Memory B cell (primary cell): ENCODE measurements at regions not wholly inside any gene's neighbourhood (a gene's known extent, or its start where the extent isn't known, plus 50 kb on each side); places are given as distances from the start of the nearest gene placed in this dataset.

Experiments used
- ATAC-seq: fragments of 150-1000 bp; cut with Tn5 transposase; 2 replicates; pipeline ENCODE4 v1.10.0; 2021; ENCODE audit warnings: low read depth, mild to moderate bottlenecking, moderate library complexity
- DNase-seq, 2 donors: peaks; one replicate each; pipeline ENCODE4 v3.0.0; 2022; ENCODE audit warnings: low spot score in 2 of 2
- H3K27ac Mint-ChIP-seq: one replicate; pipeline ENCODE4 v1.8.0; 2022; ENCODE audit warnings: mild to moderate bottlenecking, moderate library complexity, mixed read lengths
- H3K27me3 Mint-ChIP-seq: one replicate; pipeline ENCODE4 v1.8.0; 2022; ENCODE audit warnings: mixed read lengths
- H3K36me3 Mint-ChIP-seq: one replicate; pipeline ENCODE4 v1.8.0; 2022; ENCODE audit warnings: mild to moderate bottlenecking, mixed read lengths
- H3K4me1 Mint-ChIP-seq: one replicate; pipeline ENCODE4 v1.8.0; 2022; ENCODE audit warnings: mixed read lengths
- H3K4me3 Mint-ChIP-seq: one replicate; pipeline ENCODE4 v1.8.0; 2022; ENCODE audit warnings: mild to moderate bottlenecking, moderate library complexity, mixed read lengths
- H3K9me3 Mint-ChIP-seq: one replicate; pipeline ENCODE4 v1.8.0; 2022; ENCODE audit warnings: mixed read lengths

DNA sequence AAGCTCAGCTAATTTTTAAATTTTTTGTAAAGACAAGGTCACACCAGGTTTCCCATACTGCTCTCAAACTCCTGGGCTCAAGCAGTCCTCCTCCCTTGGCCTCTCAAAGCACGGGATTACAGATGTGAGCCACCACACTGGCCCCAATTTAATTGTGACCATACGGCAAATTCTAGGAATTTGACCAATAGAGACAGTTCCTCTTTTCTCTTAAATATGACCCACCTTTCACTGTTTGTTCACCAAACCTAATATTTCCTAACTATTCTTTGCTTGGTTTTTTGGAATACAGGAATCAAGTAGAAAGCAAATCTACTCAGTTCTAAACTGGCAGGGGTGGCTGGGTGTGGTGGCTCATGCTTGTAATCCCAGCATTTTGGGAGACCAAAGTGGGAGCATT, 264.0 kb downstream of the SHQ1 start:
- DNase-seq (no peak), ATAC-seq (no peak)
- H3K36me3 Mint-ChIP-seq, result peaks cover 1% of the 10 kb centered on the region
- no peaks in the 10 kb centered on the region for H3K9me3 Mint-ChIP-seq
- H3K27me3 Mint-ChIP-seq, result peaks cover 27% of the 10 kb centered on the region
- peaks cover 10% of the 10 kb centered on the region for H3K4me1 Mint-ChIP-seq
- no peak overlapping the region for H3K27ac Mint-ChIP-seq
- H3K4me3 Mint-ChIP-seq, result no peak overlapping the region

DNA sequence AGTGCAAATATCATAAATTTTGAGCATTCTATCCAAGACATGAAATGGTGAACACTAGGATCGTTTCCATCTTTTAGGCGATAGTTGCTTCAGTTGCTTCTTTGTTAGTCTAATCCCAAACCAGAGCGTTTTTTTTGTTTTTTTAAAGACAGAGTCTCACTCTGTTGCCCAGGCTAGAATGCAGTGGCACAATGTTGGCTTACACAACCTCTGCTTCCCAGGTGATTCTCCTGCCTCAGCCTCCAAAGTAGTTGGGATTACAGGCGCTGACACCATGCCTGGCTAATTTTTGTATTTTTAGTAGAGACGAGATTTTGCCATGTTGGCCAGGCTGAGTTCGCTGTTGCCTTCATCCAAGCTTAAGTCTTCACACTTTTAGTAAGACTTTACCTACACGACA, 265.3 kb downstream of the SHQ1 start:
- DNase-seq (no peak), ATAC-seq (no peak)
- H3K36me3 Mint-ChIP-seq, result no peaks in the 10 kb centered on the region
- H3K4me3 Mint-ChIP-seq, result no peak overlapping the region
- H3K4me1 Mint-ChIP-seq, result peaks cover 10% of the 10 kb centered on the region
- H3K27ac Mint-ChIP-seq, result no peak overlapping the region
- H3K27me3 Mint-ChIP-seq, result peaks cover 22% of the 10 kb centered on the region
- no peaks in the 10 kb centered on the region for H3K9me3 Mint-ChIP-seq

DNA sequence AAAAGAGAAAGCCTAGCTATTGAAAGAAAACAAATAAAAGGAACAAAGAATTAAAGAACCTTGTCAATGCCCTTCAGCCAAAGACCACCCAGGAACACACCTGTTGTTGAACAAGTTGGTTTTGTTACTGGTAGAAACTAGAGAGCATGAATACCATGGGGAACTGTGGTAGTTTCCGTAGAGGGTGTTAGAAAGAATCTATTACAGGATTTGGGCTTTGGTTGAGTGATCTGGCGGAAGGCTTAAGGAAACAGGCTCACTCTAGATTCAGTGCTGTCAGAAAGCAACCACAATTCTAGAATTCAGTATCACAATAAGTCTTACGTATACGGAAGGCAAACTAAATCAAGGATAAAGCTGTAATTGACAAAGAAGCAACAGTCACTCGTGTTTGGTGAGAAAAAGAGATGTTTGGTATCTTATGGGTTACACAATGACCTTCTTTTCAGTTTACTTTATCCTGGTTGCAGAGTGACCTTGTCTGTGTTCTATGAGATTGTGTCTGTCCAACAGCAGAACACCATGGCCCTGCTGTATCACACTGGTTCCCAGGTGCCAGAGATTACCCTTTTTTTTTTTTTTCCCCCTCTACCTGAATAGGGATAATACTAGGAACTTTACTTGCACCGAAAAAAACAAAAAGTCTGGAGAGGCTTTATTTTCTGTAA, 265.9 kb downstream of the SHQ1 start:
- H3K27ac Mint-ChIP-seq, result peak overlapping the region; percentile 18
- ATAC-seq, result peak; percentile 97
- H3K9me3 Mint-ChIP-seq, result no peaks in the 10 kb centered on the region

GRCh38 chr3:72580900-72581299, 267.3 kb downstream of the SHQ1 start:
- DNase-seq, result no peak
- H3K4me3 Mint-ChIP-seq, result no peak overlapping the region
- H3K27me3 Mint-ChIP-seq, result peaks cover 27% of the 10 kb centered on the region
- H3K9me3 Mint-ChIP-seq, result no peaks in the 10 kb centered on the region
- ATAC-seq, result no peak
- no peak overlapping the region for H3K27ac Mint-ChIP-seq
- peaks cover 10% of the 10 kb centered on the region for H3K4me1 Mint-ChIP-seq
- no peaks in the 10 kb centered on the region for H3K36me3 Mint-ChIP-seq

More for the DNA sequence above, 265.9 kb downstream of the SHQ1 start:
- H3K36me3 Mint-ChIP-seq, result no peaks in the 10 kb centered on the region
- peak in 1 of 2 donors; percentile 27 for DNase-seq
- H3K4me3 Mint-ChIP-seq, result peak overlapping the region; percentile 5
- peaks cover 25% of the 10 kb centered on the region for H3K27me3 Mint-ChIP-seq
- H3K4me1 Mint-ChIP-seq, result peaks cover 10% of the 10 kb centered on the region

DNA sequence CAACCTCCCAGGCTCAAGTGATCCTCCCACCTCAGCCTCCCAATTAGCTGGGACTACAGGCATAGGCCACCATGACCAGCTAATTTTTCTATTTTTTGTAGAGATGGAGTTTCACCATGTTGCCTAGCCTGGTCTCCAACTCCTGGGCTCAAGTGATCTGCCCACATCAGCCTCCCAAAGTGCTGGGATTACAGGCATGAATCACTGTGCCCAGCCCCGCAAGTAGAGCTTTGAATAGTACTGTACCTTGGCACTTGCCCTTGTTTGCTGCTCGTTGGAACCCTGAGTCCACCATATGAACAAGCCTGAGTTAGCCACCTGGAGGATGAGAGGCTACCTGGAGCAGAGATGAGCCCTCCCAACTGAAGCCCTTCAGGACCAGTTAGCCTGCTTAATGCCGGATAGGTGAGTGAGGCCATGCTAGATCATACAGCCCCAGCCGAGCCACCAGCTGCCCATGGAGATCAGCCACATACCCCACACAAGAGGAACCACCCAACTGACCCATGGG, 267.9 kb downstream of the SHQ1 start:
- no peak overlapping the region for H3K27ac Mint-ChIP-seq
- H3K4me3 Mint-ChIP-seq, result no peak overlapping the region
- ATAC-seq (no peak), DNase-seq (no peak)
- peaks cover 25% of the 10 kb centered on the region for H3K27me3 Mint-ChIP-seq
- peaks cover 10% of the 10 kb centered on the region for H3K4me1 Mint-ChIP-seq
- no peaks in the 10 kb centered on the region for H3K9me3 Mint-ChIP-seq
- H3K36me3 Mint-ChIP-seq, result no peaks in the 10 kb centered on the region

DNA sequence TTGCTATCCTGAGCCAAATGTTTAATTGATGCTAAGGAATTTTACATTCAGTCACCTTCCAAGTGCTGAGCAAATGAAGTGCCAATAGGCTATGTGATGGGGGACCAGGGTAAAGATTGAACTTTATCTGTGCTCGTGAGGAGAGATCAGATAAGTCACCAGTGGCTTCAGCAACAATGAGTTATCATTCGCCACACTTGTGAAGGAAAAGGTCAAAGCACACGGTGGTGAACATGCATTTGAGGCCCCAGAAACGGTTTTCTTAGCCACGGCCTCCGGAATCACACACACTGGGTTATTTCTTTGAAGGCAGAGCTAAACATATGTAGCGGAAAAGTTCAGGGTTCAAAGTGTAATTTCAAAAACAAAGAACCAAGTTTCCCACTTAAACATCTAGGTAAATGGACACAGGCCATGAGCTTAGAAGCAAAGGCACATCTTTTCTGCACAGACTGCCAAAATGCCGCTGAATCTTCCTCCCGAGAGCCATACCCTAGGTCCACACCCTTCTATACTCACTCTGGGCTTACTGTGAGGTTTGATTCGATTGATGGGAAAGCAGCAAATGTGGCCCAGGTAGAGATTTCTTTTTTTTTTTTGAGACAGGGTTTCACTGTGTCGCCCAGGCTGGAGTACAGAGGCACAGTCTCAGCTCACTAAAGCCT, 268.5 kb downstream of the SHQ1 start:
- H3K4me1 Mint-ChIP-seq, result peaks cover 10% of the 10 kb centered on the region
- DNase-seq, result no peak
- no peaks in the 10 kb centered on the region for H3K36me3 Mint-ChIP-seq
- no peak for ATAC-seq
- H3K4me3 Mint-ChIP-seq, result no peak overlapping the region
- no peak overlapping the region for H3K27ac Mint-ChIP-seq
- no peaks in the 10 kb centered on the region for H3K9me3 Mint-ChIP-seq
- H3K27me3 Mint-ChIP-seq, result peaks cover 23% of the 10 kb centered on the region

DNA sequence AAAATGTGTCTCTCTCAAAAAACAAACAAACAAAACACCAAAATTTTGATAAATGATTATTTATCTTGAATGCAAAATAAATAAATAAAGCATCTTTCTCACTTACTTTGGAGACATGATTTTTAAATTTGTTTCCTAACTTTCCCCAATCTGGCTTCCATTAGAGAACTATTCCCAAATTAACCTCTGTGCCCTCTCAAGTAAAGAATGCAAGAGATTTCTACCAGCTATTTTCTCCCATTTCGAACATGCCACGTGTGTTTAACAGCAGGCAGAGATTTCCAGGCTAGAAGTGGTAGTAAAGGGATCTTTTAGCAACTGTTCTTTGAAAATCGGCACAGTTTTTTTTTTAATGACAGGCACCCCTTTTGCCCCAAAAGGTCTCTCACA, 269.1 kb downstream of the SHQ1 start:
- ATAC-seq (no peak), DNase-seq (no peak)
- peaks cover 22% of the 10 kb centered on the region for H3K27me3 Mint-ChIP-seq
- no peaks in the 10 kb centered on the region for H3K36me3 Mint-ChIP-seq
- H3K9me3 Mint-ChIP-seq, result no peaks in the 10 kb centered on the region
- peaks cover 10% of the 10 kb centered on the region for H3K4me1 Mint-ChIP-seq
- H3K27ac Mint-ChIP-seq, result no peak overlapping the region
- no peak overlapping the region for H3K4me3 Mint-ChIP-seq

DNA sequence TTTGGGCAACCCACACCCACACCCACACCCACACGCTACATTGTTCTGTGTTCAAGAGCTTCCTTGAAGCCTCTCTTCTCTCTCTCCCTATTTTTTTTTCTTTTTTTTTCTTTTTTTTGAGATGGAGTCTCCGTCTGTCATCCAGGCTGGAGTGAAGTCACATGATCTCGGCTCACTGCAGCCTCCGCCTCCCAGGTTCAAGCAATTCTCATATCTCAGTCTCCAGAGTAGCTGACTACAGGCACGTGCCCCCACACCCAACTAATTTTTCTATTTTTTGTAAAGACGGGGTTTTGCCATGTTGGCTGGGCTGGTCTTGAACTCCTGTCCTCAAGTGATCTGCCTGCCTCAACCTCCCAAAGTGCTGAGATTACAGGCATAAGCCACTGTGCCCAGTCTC, 271.1 kb downstream of the SHQ1 start:
- Mint-ChIP-seq H3K27ac (no peak overlapping the region), H3K4me3 (no peak overlapping the region), H3K36me3 (no peaks in the 10 kb centered on the region), H3K27me3 (peaks cover 24% of the 10 kb centered on the region), H3K4me1 (peaks cover 6% of the 10 kb centered on the region), H3K9me3 (no peaks in the 10 kb centered on the region)
- ATAC-seq (no peak), DNase-seq (no peak)

- ATAC-seq (no peak), DNase-seq (no peak)
- H3K4me3 Mint-ChIP-seq, result no peak overlapping the region
- H3K9me3 Mint-ChIP-seq, result no peaks in the 10 kb centered on the region
- peaks cover 24% of the 10 kb centered on the region for H3K27me3 Mint-ChIP-seq
- H3K4me1 Mint-ChIP-seq, result peaks cover 3% of the 10 kb centered on the region
- no peak overlapping the region for H3K27ac Mint-ChIP-seq
- H3K36me3 Mint-ChIP-seq, result no peaks in the 10 kb centered on the region
These were observed 271.7 kb downstream of the SHQ1 start for GRCh38 chr3:72576563-72576962.

GRCh38 chr3:72574144-72574543, 274.1 kb downstream of the SHQ1 start:
- Mint-ChIP-seq H3K9me3 (no peaks in the 10 kb centered on the region), H3K36me3 (no peaks in the 10 kb centered on the region)

GRCh38 chr3:72573051-72573450, 275.2 kb downstream of the SHQ1 start:
- Mint-ChIP-seq H3K27ac (no peak overlapping the region), H3K9me3 (no peaks in the 10 kb centered on the region), H3K4me1 (no peaks in the 10 kb centered on the region), H3K4me3 (no peak overlapping the region), H3K27me3 (peaks cover 14% of the 10 kb centered on the region), H3K36me3 (no peaks in the 10 kb centered on the region)
- ATAC-seq (no peak), DNase-seq (no peak)

More at GRCh38 chr3:72574144-72574543, 274.1 kb downstream of the SHQ1 start:
- DNase-seq (no peak), ATAC-seq (no peak)
- Mint-ChIP-seq H3K4me1 (no peaks in the 10 kb centered on the region), H3K27ac (no peak overlapping the region), H3K27me3 (peaks cover 16% of the 10 kb centered on the region), H3K4me3 (no peak overlapping the region)

GRCh38 chr3:72572489-72573007, 275.7 kb downstream of the SHQ1 start:
- Mint-ChIP-seq H3K27ac (no peak overlapping the region), H3K4me1 (no peaks in the 10 kb centered on the region), H3K36me3 (no peaks in the 10 kb centered on the region), H3K9me3 (no peaks in the 10 kb centered on the region), H3K4me3 (no peak overlapping the region), H3K27me3 (peaks cover 10% of the 10 kb centered on the region)
- no peak for ATAC-seq
- DNase-seq, result no peak

GRCh38 chr3:72571638-72572114, 276.6 kb downstream of the SHQ1 start:
- H3K27me3 Mint-ChIP-seq, result peaks cover 9% of the 10 kb centered on the region
- DNase-seq (no peak), ATAC-seq (no peak)
- H3K27ac Mint-ChIP-seq, result no peak overlapping the region
- no peaks in the 10 kb centered on the region for H3K36me3 Mint-ChIP-seq
- no peaks in the 10 kb centered on the region for H3K9me3 Mint-ChIP-seq
- no peak overlapping the region for H3K4me3 Mint-ChIP-seq
- no peaks in the 10 kb centered on the region for H3K4me1 Mint-ChIP-seq

DNA sequence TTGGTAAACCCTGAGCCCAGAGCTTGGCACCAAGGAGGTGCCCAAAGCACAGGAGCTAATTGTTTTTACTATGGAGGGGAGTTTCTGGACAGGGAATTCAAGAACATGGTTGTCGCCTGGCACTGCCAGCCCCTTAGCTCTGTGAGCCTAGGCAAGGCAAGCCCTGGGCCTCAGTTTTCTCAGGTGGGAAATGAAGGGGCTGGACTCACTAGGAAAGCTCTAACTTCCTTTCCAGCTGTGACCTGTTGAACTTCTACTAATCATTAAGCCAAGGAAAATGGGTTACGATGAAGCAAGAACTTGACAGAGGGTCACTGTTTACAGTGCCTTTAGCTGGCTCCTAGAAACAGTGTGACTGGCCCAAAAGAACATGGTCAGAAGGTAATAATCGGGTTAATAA, 277.2 kb downstream of the SHQ1 start:
- H3K27ac Mint-ChIP-seq, result no peak overlapping the region
- no peaks in the 10 kb centered on the region for H3K4me1 Mint-ChIP-seq
- ATAC-seq, result no peak
- no peaks in the 10 kb centered on the region for H3K9me3 Mint-ChIP-seq
- H3K36me3 Mint-ChIP-seq, result no peaks in the 10 kb centered on the region
- no peak for DNase-seq
- H3K4me3 Mint-ChIP-seq, result no peak overlapping the region
- peaks cover 7% of the 10 kb centered on the region for H3K27me3 Mint-ChIP-seq
